WTC11 (cell line): ENCODE measurements at regions not wholly inside any gene's neighbourhood (a gene's known extent, or its start where the extent isn't known, plus 50 kb on each side); places are given as distances from the start of the nearest gene placed in this dataset.

Experiments
- AFF4 ChIP-seq: sonication (generic); formaldehyde crosslinking; IDR thresholded peaks from 2 replicates; pipeline ENCODE4 v1.8.1; 2023; ENCODE audit warnings: mild to moderate bottlenecking, missing genetic modification reagents, borderline replicate concordance
- ARID4B ChIP-seq: sonication (generic); formaldehyde crosslinking; IDR thresholded peaks from 2 replicates; pipeline ENCODE4 v1.8.0; 2023; ENCODE audit warnings: missing genetic modification reagents, mild to moderate bottlenecking, borderline replicate concordance
- ATF2 ChIP-seq: sonication (generic); formaldehyde crosslinking; IDR thresholded peaks from 2 replicates; pipeline ENCODE4 v1.8.1; 2022; ENCODE audit warnings: low read depth, missing genetic modification reagents, borderline replicate concordance
- ATF6 ChIP-seq: sonication (generic); formaldehyde crosslinking; IDR thresholded peaks from 2 replicates; pipeline ENCODE4 v1.8.1; 2023; ENCODE audit warnings: mild to moderate bottlenecking, missing genetic modification reagents
- CTCF ChIP-seq: fragments of 200-600 bp; IDR thresholded peaks from 2 replicates; pipeline ENCODE4 v1.8.0; 2022; ENCODE audit warnings: antibody characterized with exemption
- GABPB1 ChIP-seq: sonication (generic); formaldehyde crosslinking; IDR thresholded peaks from 2 replicates; pipeline ENCODE4 v1.8.1; 2023; ENCODE audit warnings: mild to moderate bottlenecking, missing genetic modification reagents
- HMGXB4 ChIP-seq: sonication (generic); formaldehyde crosslinking; IDR thresholded peaks from 2 replicates; pipeline ENCODE4 v1.8.1; 2023; ENCODE audit warnings: mild to moderate bottlenecking, moderate library complexity, missing genetic modification reagents
- JUN ChIP-seq: sonication (generic); formaldehyde crosslinking; IDR thresholded peaks from 2 replicates; pipeline ENCODE4 v1.8.0; 2023; ENCODE audit warnings: mild to moderate bottlenecking, missing genetic modification reagents
- MAX ChIP-seq: sonication (generic); formaldehyde crosslinking; IDR thresholded peaks from 2 replicates; pipeline ENCODE4 v1.8.0; 2022; ENCODE audit warnings: mild to moderate bottlenecking, missing genetic modification reagents
- NR3C1 ChIP-seq: sonication (generic); formaldehyde crosslinking; conservative IDR thresholded peaks from 2 replicates; pipeline ENCODE4 v1.8.1; 2023; ENCODE audit warnings: low read depth, mild to moderate bottlenecking, missing genetic modification reagents
- RORB ChIP-seq: fragments of 250-450 bp; sonication (Bioruptor Pico); IDR thresholded peaks from 2 replicates; pipeline ENCODE4 v1.9.0; 2021; ENCODE audit warnings: mild to moderate bottlenecking
- TCF7 ChIP-seq: sonication (generic); formaldehyde crosslinking; IDR thresholded peaks from 2 replicates; pipeline ENCODE4 v1.8.0; 2022; ENCODE audit warnings: mild to moderate bottlenecking, low read depth, missing genetic modification reagents, moderate library complexity
- USF2 ChIP-seq: sonication (generic); formaldehyde crosslinking; IDR thresholded peaks from 2 replicates; pipeline ENCODE4 v1.8.1; 2023; ENCODE audit warnings: mild to moderate bottlenecking, missing genetic modification reagents, moderate library complexity
- ZNF263 ChIP-seq: sonication (generic); formaldehyde crosslinking; IDR thresholded peaks from 2 replicates; pipeline ENCODE4 v1.8.1; 2022; ENCODE audit warnings: low read depth, mild to moderate bottlenecking, moderate library complexity, missing genetic modification reagents

- TF ChIP-seq CTCF (no peak), MAX (no peak), ZNF263 (CRISPR knock-in tag) (no peak), ARID4B (CRISPR knock-in tag) (no peak), USF2 (no peak), RORB (CRISPR knock-in tag) (no peak), ATF6 (CRISPR knock-in tag) (no peak), HMGXB4 (CRISPR knock-in tag) (no peak), AFF4 (CRISPR knock-in tag) (no peak), GABPB1 (CRISPR knock-in tag) (no peak), JUN (CRISPR knock-in tag) (no peak), TCF7 (no peak), NR3C1 (no peak), ATF2 (CRISPR knock-in tag) (no peak)
Measured at GRCh38 chr5:161096581-161096980, 244.6 kb upstream of the ATP10B start.
